ENCODE measurements at regions not wholly inside any gene's neighbourhood (a gene's known extent, or its start where the extent isn't known, plus 50 kb on each side); places are given as distances from the start of the nearest gene placed in this dataset.

- TF ChIP-seq, protein P1, sequence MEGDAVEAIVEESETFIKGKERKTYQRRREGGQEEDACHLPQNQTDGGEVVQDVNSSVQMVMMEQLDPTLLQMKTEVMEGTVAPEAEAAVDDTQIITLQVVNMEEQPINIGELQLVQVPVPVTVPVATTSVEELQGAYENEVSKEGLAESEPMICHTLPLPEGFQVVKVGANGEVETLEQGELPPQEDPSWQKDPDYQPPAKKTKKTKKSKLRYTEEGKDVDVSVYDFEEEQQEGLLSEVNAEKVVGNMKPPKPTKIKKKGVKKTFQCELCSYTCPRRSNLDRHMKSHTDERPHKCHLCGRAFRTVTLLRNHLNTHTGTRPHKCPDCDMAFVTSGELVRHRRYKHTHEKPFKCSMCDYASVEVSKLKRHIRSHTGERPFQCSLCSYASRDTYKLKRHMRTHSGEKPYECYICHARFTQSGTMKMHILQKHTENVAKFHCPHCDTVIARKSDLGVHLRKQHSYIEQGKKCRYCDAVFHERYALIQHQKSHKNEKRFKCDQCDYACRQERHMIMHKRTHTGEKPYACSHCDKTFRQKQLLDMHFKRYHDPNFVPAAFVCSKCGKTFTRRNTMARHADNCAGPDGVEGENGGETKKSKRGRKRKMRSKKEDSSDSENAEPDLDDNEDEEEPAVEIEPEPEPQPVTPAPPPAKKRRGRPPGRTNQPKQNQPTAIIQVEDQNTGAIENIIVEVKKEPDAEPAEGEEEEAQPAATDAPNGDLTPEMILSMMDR (conservative IDR thresholded peaks at IDR 0.05; ENCODE audit: low read depth, low read length): no peak
- no peak for TF ChIP-seq EZH2 (IDR thresholded peaks at IDR 0.05; ENCODE audit: borderline replicate concordance, low read depth, low read length, poor library complexity, severe bottlenecking)
These were observed 668.3 kb downstream of the IPMK start for GRCh38 chr10:57599440-57599839.
